ENCODE measurements at regions not wholly inside any gene's neighbourhood (a gene's known extent, or its start where the extent isn't known, plus 50 kb on each side); places are given as distances from the start of the nearest gene placed in this dataset.
A peak's percentile ranks its signal among the peaks of the same experiment; 100 is the strongest.

GRCh38 chrX:13248867-13249486 is 70.9 kb downstream of the ATXN3L start:
- Histone ChIP-seq H3K18ac (ENCODE audit: low read depth, low read length) (no peak overlapping the region), H3K4me3 (ENCODE audit: insufficient read depth, low read depth, low read length) (no peak overlapping the region), H4K5ac (ENCODE audit: low read depth, low read length) (no peak overlapping the region; the same call in 1 of the 2 replicates), H3K9me1 (ENCODE audit: insufficient read depth, low read length) (no peaks in the 10 kb centered on the region), H3K27me3 (ENCODE audit: control insufficient read depth, insufficient read depth, low read length) (no peaks in the 10 kb centered on the region), H3K9ac (ENCODE audit: low read depth, low read length) (no peak overlapping the region), H4K20me1 (ENCODE audit: insufficient read depth, low read length) (no peaks in the 10 kb centered on the region), H2AK5ac (ENCODE audit: low read depth, low read length) (no peak overlapping the region), H3K79me1 (ENCODE audit: low read depth in 1 of 2, low read length in 2 of 2) (no peaks in the 10 kb centered on the region), H3K9me3 (ENCODE audit: control insufficient read depth, insufficient read depth, low read length) (no peaks in the 10 kb centered on the region), H3K56ac (ENCODE audit: extremely low read depth, insufficient read depth, low read length) (no peak overlapping the region), H3K4me1 (ENCODE audit: control insufficient read depth, insufficient read depth, low read length) (no peaks in the 10 kb centered on the region), H2AK9ac (replicated peaks; ENCODE audit: low read depth, low read length, poor library complexity) (no peak overlapping the region), H3K36me3 (ENCODE audit: control insufficient read depth, insufficient read depth, low read length) (no peaks in the 10 kb centered on the region), H4K91ac (ENCODE audit: insufficient read depth, low read depth, low read length) (no peak overlapping the region), H4K8ac (ENCODE audit: low read depth in 2 of 2, low read length in 2 of 2) (no peak overlapping the region; a peak in 1 of 4 replicates), H2BK5ac (ENCODE audit: low read depth, low read length, poor library complexity, severe bottlenecking) (no peak overlapping the region), H3K4ac (ENCODE audit: low read depth, low read length) (no peak overlapping the region; the same call in 1 of the 2 replicates), H2BK15ac (ENCODE audit: low read depth, low read length) (no peak overlapping the region), H2BK20ac (ENCODE audit: low read depth, low read length) (no peak overlapping the region), H2BK120ac (ENCODE audit: low read depth, low read length) (peak overlapping the region; percentile 26; the same call in 1 of the 2 replicates), H3K27ac (ENCODE audit: insufficient read depth, low read length) (no peak overlapping the region), H3K14ac (replicated peaks; ENCODE audit: low read depth, low read length) (no peak overlapping the region), H3K4me2 (ENCODE audit: low read depth, low read length) (no peak overlapping the region), H2AFZ (replicated peaks; ENCODE audit: low read length, poor library complexity) (no peak overlapping the region), H3K23ac (ENCODE audit: low read depth, low read length) (no peak overlapping the region)
- TF ChIP-seq SMC3 (IDR thresholded peaks at IDR 0.05; ENCODE audit: low read depth, low read length) (no peak), RCOR1 (IDR thresholded peaks at IDR 0.05; ENCODE audit: insufficient replicate concordance, low read length) (no peak), MAFK (IDR thresholded peaks at IDR 0.05; ENCODE audit: low read depth, low read length) (no peak), NFE2L2 (IDR thresholded peaks at IDR 0.05; ENCODE audit: low read depth, low read length) (no peak), CHD1 (IDR thresholded peaks at IDR 0.05; ENCODE audit: low read depth, low read length) (no peak), BHLHE40 (IDR thresholded peaks at IDR 0.05; ENCODE audit: low read depth, low read length) (no peak), RFX5 (IDR thresholded peaks at IDR 0.05; ENCODE audit: low read depth, low read length) (no peak), FOS (IDR thresholded peaks at IDR 0.05; ENCODE audit: low read depth, low read length) (no peak), POLR2A (IDR thresholded peaks at IDR 0.05; ENCODE audit: low read depth, low read length) (no peak), RAD21 (IDR thresholded peaks at IDR 0.05; ENCODE audit: low read length) (no peak), MXI1 (IDR thresholded peaks at IDR 0.05; ENCODE audit: borderline replicate concordance, low read depth, low read length) (no peak), CEBPB (IDR thresholded peaks at IDR 0.05; ENCODE audit: low read depth, low read length) (no peak), MAZ (IDR thresholded peaks at IDR 0.05; ENCODE audit: borderline replicate concordance, low read depth, low read length) (no peak)
- TF ChIP-seq, protein P1, sequence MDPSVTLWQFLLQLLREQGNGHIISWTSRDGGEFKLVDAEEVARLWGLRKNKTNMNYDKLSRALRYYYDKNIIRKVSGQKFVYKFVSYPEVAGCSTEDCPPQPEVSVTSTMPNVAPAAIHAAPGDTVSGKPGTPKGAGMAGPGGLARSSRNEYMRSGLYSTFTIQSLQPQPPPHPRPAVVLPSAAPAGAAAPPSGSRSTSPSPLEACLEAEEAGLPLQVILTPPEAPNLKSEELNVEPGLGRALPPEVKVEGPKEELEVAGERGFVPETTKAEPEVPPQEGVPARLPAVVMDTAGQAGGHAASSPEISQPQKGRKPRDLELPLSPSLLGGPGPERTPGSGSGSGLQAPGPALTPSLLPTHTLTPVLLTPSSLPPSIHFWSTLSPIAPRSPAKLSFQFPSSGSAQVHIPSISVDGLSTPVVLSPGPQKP (IDR thresholded peaks at IDR 0.05; ENCODE audit: borderline replicate concordance, low read depth, low read length) = no peak
- TF ChIP-seq, protein P2, sequence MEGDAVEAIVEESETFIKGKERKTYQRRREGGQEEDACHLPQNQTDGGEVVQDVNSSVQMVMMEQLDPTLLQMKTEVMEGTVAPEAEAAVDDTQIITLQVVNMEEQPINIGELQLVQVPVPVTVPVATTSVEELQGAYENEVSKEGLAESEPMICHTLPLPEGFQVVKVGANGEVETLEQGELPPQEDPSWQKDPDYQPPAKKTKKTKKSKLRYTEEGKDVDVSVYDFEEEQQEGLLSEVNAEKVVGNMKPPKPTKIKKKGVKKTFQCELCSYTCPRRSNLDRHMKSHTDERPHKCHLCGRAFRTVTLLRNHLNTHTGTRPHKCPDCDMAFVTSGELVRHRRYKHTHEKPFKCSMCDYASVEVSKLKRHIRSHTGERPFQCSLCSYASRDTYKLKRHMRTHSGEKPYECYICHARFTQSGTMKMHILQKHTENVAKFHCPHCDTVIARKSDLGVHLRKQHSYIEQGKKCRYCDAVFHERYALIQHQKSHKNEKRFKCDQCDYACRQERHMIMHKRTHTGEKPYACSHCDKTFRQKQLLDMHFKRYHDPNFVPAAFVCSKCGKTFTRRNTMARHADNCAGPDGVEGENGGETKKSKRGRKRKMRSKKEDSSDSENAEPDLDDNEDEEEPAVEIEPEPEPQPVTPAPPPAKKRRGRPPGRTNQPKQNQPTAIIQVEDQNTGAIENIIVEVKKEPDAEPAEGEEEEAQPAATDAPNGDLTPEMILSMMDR (conservative IDR thresholded peaks at IDR 0.05; ENCODE audit: low read depth, low read length) = no peak
- TF ChIP-seq, protein P3, sequence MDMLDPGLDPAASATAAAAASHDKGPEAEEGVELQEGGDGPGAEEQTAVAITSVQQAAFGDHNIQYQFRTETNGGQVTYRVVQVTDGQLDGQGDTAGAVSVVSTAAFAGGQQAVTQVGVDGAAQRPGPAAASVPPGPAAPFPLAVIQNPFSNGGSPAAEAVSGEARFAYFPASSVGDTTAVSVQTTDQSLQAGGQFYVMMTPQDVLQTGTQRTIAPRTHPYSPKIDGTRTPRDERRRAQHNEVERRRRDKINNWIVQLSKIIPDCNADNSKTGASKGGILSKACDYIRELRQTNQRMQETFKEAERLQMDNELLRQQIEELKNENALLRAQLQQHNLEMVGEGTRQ (IDR thresholded peaks at IDR 0.05; ENCODE audit: low read depth, low read length) = no peak
- DNase-seq (no peak), ATAC-seq (ENCODE audit: low read depth) (no peak)
- no TSS peak for BruUV-seq (replicated peaks)
- ChIA-PET POLR2A (ENCODE audit: unreplicated experiment) (no interaction called here), CTCF (no interaction called here)
- in situ Hi-C loops (cut with MboI; ENCODE audit: low sequenced_read_pairs) (no loop called here), dilution Hi-C loops (cut with HindIII; ENCODE audit: low sequenced_read_pairs, unreplicated experiment) (no loop called here), intact Hi-C loops (cut with micrococcal nuclease) (no loop called here)
- no CpG with 5 or more reads among the region's 9 CpGs for WGBS, 2 experiments (ENCODE audit: extremely low coverage in 2 of 2, insufficient read length in 1 of 2)
